GM23338 (cell line): ENCODE measurements at regions not wholly inside any gene's neighbourhood (a gene's known extent, or its start where the extent isn't known, plus 50 kb on each side); places are given as distances from the start of the nearest gene placed in this dataset.

Experiments
- ATAC-seq: fragments of 200-7000 bp; cut with Tn5 transposase; 3 replicates; pipeline ENCODE4 v1.9.1; 2020
- DNase-seq: peaks from one replicate; pipeline ENCODE4 v3.0.0-alpha.2; 2015; ENCODE audit warnings: low spot score
- H2AFZ ChIP-seq: fragments of 200-600 bp; sonication (generic); 2 replicates; pipeline ENCODE4 v1.8.0; 2016; ENCODE audit warnings: antibody characterized with exemption, mild to moderate bottlenecking, moderate library complexity
- H3F3A ChIP-seq: fragments of 200-600 bp; sonication (generic); replicated peaks from 2 replicates; pipeline ENCODE4 v1.8.0; 2017; ENCODE audit warnings: antibody characterized with exemption, mixed run types, low read depth
- H3K27ac ChIP-seq: fragments of 200-600 bp; sonication (generic); 2 replicates; pipeline ENCODE4 v1.6.1; 2016; ENCODE audit warnings: low read depth
- H3K27me3 ChIP-seq: fragments of 200-600 bp; sonication (generic); 2 replicates; pipeline ENCODE4 v1.8.0; 2016; ENCODE audit warnings: mild to moderate bottlenecking, mixed run types, moderate library complexity; ENCODE audit not compliant: insufficient read depth
- H3K36me3 ChIP-seq: fragments of 200-600 bp; sonication (generic); 2 replicates; pipeline ENCODE4 v1.8.0; 2016; ENCODE audit warnings: mild to moderate bottlenecking; ENCODE audit not compliant: insufficient read depth
- H3K4me1 ChIP-seq: fragments of 200-600 bp; sonication (generic); 2 replicates; pipeline ENCODE4 v1.8.0; 2016; ENCODE audit warnings: mild to moderate bottlenecking, moderate library complexity; ENCODE audit not compliant: insufficient read depth
- H3K4me2 ChIP-seq: fragments of 200-600 bp; sonication (generic); 2 replicates; pipeline ENCODE4 v1.7.1; 2017; ENCODE audit warnings: mixed run types
- H3K4me3 ChIP-seq: fragments of 200-600 bp; sonication (generic); 2 replicates; pipeline ENCODE4 v1.6.1; 2016; ENCODE audit warnings: mixed run types
- H3K79me2 ChIP-seq: fragments of 200-600 bp; sonication (generic); replicated peaks from 2 replicates; pipeline ENCODE4 v1.8.0; 2017; ENCODE audit warnings: mild to moderate bottlenecking; ENCODE audit not compliant: insufficient read depth
- H3K9me2 ChIP-seq: fragments of 200-600 bp; sonication (generic); 2 replicates; pipeline ENCODE4 v1.8.0; 2017; ENCODE audit not compliant: insufficient read depth
- H4K20me1 ChIP-seq: fragments of 200-600 bp; sonication (generic); replicated peaks from 2 replicates; pipeline ENCODE4 v1.8.0; 2017; ENCODE audit warnings: mild to moderate bottlenecking; ENCODE audit not compliant: insufficient read depth
- H3K27ac Mint-ChIP-seq: 2 replicates; pipeline ENCODE4 v1.8.0; 2020; ENCODE audit warnings: inconsistent platforms, mild to moderate bottlenecking, moderate library complexity, mixed read lengths
- H3K27me3 Mint-ChIP-seq: 3 replicates; pipeline ENCODE4 v1.8.0; 2022; ENCODE audit warnings: low read depth, mild to moderate bottlenecking, moderate library complexity, mixed read lengths, inconsistent platforms; ENCODE audit not compliant: insufficient read depth, poor library complexity
- H3K36me3 Mint-ChIP-seq: 3 replicates; pipeline ENCODE4 v1.8.0; 2021; ENCODE audit warnings: low read depth, mild to moderate bottlenecking, inconsistent platforms, moderate library complexity, mixed read lengths
- H3K4me1 Mint-ChIP-seq: 3 replicates; pipeline ENCODE4 v1.8.0; 2020; ENCODE audit warnings: mild to moderate bottlenecking, inconsistent platforms, mixed read lengths
- H3K4me3 Mint-ChIP-seq: 3 replicates; pipeline ENCODE4 v1.8.0; 2021; ENCODE audit warnings: moderate library complexity, mild to moderate bottlenecking, inconsistent platforms, mixed read lengths
- H3K9me3 Mint-ChIP-seq: 3 replicates; pipeline ENCODE4 v1.8.0; 2020; ENCODE audit warnings: moderate library complexity, mild to moderate bottlenecking, inconsistent platforms, mixed read lengths
- CREB1 ChIP-seq: fragments of 250-450 bp; sonication (Bioruptor Pico); IDR thresholded peaks from 2 replicates; pipeline ENCODE4 v1.5.0; 2020; ENCODE audit warnings: low read depth, mild to moderate bottlenecking, moderate library complexity
- ETS1 ChIP-seq: IDR thresholded peaks from 2 replicates; pipeline ENCODE4 v1.6.1; 2016; ENCODE audit warnings: antibody characterized with exemption
- EZH2 ChIP-seq: fragments of 200-600 bp; sonication (generic); IDR thresholded peaks from one replicate; pipeline ENCODE4 v1.8.0; 2017; ENCODE audit warnings: antibody characterized with exemption, mild to moderate bottlenecking, low read depth; ENCODE audit not compliant: unreplicated experiment
- EZH2phosphoT487 ChIP-seq: fragments of 200-600 bp; sonication (generic); IDR thresholded peaks from one replicate; pipeline ENCODE4 v1.8.1; 2018; ENCODE audit warnings: antibody characterized with exemption; ENCODE audit not compliant: unreplicated experiment
- JUNB ChIP-seq: IDR thresholded peaks from one replicate; pipeline ENCODE4 v1.6.1; 2016; ENCODE audit warnings: antibody characterized with exemption; ENCODE audit not compliant: unreplicated experiment
- NANOG ChIP-seq: IDR thresholded peaks from 2 replicates; pipeline ENCODE4 v1.6.1; 2016; ENCODE audit warnings: antibody characterized with exemption, borderline replicate concordance
- POLR2AphosphoS5 ChIP-seq: IDR thresholded peaks from 2 replicates; pipeline ENCODE4 v1.6.1; 2016; ENCODE audit warnings: antibody characterized with exemption, low read depth
- REST ChIP-seq: IDR thresholded peaks from one replicate; pipeline ENCODE4 v1.6.1; 2018; ENCODE audit warnings: antibody characterized with exemption; ENCODE audit not compliant: unreplicated experiment
- STAT1 ChIP-seq: IDR thresholded peaks from one replicate; pipeline ENCODE4 v1.6.1; 2016; ENCODE audit warnings: antibody characterized with exemption; ENCODE audit not compliant: unreplicated experiment
- ZNF114 ChIP-seq: fragments of 250-450 bp; sonication (Bioruptor Pico); IDR thresholded peaks from 2 replicates; pipeline ENCODE4 v1.5.0; 2020; ENCODE audit warnings: mild to moderate bottlenecking, moderate library complexity
- ZNF331 ChIP-seq: fragments of 250-450 bp; sonication (Bioruptor Pico); IDR thresholded peaks from 2 replicates; pipeline ENCODE4 v1.5.0; 2020; ENCODE audit warnings: low read depth, mild to moderate bottlenecking, moderate library complexity

- H3K4me1 Mint-ChIP-seq = peaks cover 13% of the 10 kb centered on the region
- H3K79me2 ChIP-seq = no peaks in the 10 kb centered on the region
- H3K36me3 Mint-ChIP-seq = no peaks in the 10 kb centered on the region
- H2AFZ ChIP-seq = no peak overlapping the region
- no peak overlapping the region for H3K27ac Mint-ChIP-seq
- peaks cover 3% of the 10 kb centered on the region for H3K27me3 Mint-ChIP-seq
- H4K20me1 ChIP-seq = no peaks in the 10 kb centered on the region
- no peak for ATAC-seq
- TF ChIP-seq POLR2AphosphoS5 = no peak
- H3K9me2 ChIP-seq = 0 out of 2 replicates have a peak, but pooled peaks cover 3% of the 10 kb centered on the region
- no peaks in the 10 kb centered on the region for H3K27me3 ChIP-seq
- H3K4me3 Mint-ChIP-seq = no peak overlapping the region
- H3F3A ChIP-seq = no peaks in the 10 kb centered on the region
- DNase-seq = no peak
- no peaks in the 10 kb centered on the region for H3K9me3 Mint-ChIP-seq
- H3K36me3 ChIP-seq = no peaks in the 10 kb centered on the region
- H3K4me1 ChIP-seq = peaks cover 11% of the 10 kb centered on the region; the same call in 1 of the 2 replicates
- H3K4me2 ChIP-seq = no peak overlapping the region
- H3K4me3 ChIP-seq = no peak overlapping the region
- no peak overlapping the region for H3K27ac ChIP-seq
Observed at GRCh38 chr1:181984006-181984405, 77.5 kb downstream of the ZNF648 start.

GRCh38 chr1:181981821-181982220 is 79.7 kb downstream of the ZNF648 start:
- no peak overlapping the region for H3K4me2 ChIP-seq
- no peak overlapping the region for H3K4me3 ChIP-seq
- H3K4me3 Mint-ChIP-seq = no peak overlapping the region
- H3K79me2 ChIP-seq = no peaks in the 10 kb centered on the region
- H3K9me2 ChIP-seq = 0 out of 2 replicates have a peak, but pooled peaks cover 3% of the 10 kb centered on the region
- no peaks in the 10 kb centered on the region for H3K27me3 ChIP-seq
- peaks cover 8% of the 10 kb centered on the region; the same call in 2 of the 3 replicates for H3K36me3 Mint-ChIP-seq
- TF ChIP-seq NANOG (no peak), EZH2 (no peak), CREB1 (CRISPR knock-in tag) (no peak)
- H4K20me1 ChIP-seq = no peaks in the 10 kb centered on the region
- H3K27ac ChIP-seq = no peak overlapping the region
- H3F3A ChIP-seq = no peaks in the 10 kb centered on the region
- peaks cover 8% of the 10 kb centered on the region for H3K4me1 Mint-ChIP-seq
- ATAC-seq (no peak), DNase-seq (no peak)
- no peaks in the 10 kb centered on the region for H3K36me3 ChIP-seq
- H3K4me1 ChIP-seq = peaks cover 7% of the 10 kb centered on the region; the same call in 1 of the 2 replicates
- no peak overlapping the region for H3K27ac Mint-ChIP-seq
- H3K9me3 Mint-ChIP-seq = peaks cover 11% of the 10 kb centered on the region; the same call in 2 of the 3 replicates
- H3K27me3 Mint-ChIP-seq = peaks cover 3% of the 10 kb centered on the region
- 0 out of 2 replicates have a peak overlapping the region, but pooled peaks have one; percentile 38 for H2AFZ ChIP-seq

- Histone ChIP-seq H3F3A (no peaks in the 10 kb centered on the region), H3K9me2 (peaks cover 10% of the 10 kb centered on the region; the same call in 1 of the 2 replicates), H3K27me3 (no peaks in the 10 kb centered on the region), H3K4me2 (no peak overlapping the region), H3K4me1 (peaks cover 21% of the 10 kb centered on the region), H4K20me1 (no peaks in the 10 kb centered on the region), H2AFZ (peak overlapping the region; percentile 73), H3K4me3 (no peak overlapping the region), H3K36me3 (no peaks in the 10 kb centered on the region), H3K79me2 (no peaks in the 10 kb centered on the region), H3K27ac (no peak overlapping the region)
- peaks cover 24% of the 10 kb centered on the region for H3K36me3 Mint-ChIP-seq
- DNase-seq (no peak), ATAC-seq (no peak)
- peaks cover 35% of the 10 kb centered on the region for H3K4me1 Mint-ChIP-seq
- H3K27me3 Mint-ChIP-seq = peaks cover 9% of the 10 kb centered on the region
- peaks cover 22% of the 10 kb centered on the region for H3K9me3 Mint-ChIP-seq
- no peak overlapping the region for H3K4me3 Mint-ChIP-seq
- no peak overlapping the region for H3K27ac Mint-ChIP-seq
- no peak for TF ChIP-seq STAT1
- TF ChIP-seq NANOG = no peak
- no peak for TF ChIP-seq EZH2phosphoT487
- no peak for TF ChIP-seq ZNF114
- TF ChIP-seq CREB1 (CRISPR knock-in tag) = no peak
- no peak for TF ChIP-seq JUNB
- TF ChIP-seq REST = no peak
- no peak for TF ChIP-seq ZNF331 (CRISPR knock-in tag)
- TF ChIP-seq ETS1 = no peak
- TF ChIP-seq EZH2 = no peak
Observed at GRCh38 chr1:181972256-181972655, 89.3 kb downstream of the ZNF648 start.
